GM19468 (cell line): ENCODE measurements at regions not wholly inside any gene's neighbourhood (a gene's known extent, or its start where the extent isn't known, plus 50 kb on each side); places are given as distances from the start of the nearest gene placed in this dataset.

Source experiments
- ATAC-seq: cut with Tn5 transposase; IDR thresholded peaks from one replicate; pipeline ENCODE4 v1.9.1; 2021; ENCODE audit warnings: mild to moderate bottlenecking, moderate library complexity, moderate number of reproducible peaks; ENCODE audit not compliant: unreplicated experiment; ENCODE audit errors: extremely low read depth

GRCh38 chr3:9301091-9301490, 51.6 kb upstream of the SRGAP3 start:
- ATAC-seq = no peak

DNA sequence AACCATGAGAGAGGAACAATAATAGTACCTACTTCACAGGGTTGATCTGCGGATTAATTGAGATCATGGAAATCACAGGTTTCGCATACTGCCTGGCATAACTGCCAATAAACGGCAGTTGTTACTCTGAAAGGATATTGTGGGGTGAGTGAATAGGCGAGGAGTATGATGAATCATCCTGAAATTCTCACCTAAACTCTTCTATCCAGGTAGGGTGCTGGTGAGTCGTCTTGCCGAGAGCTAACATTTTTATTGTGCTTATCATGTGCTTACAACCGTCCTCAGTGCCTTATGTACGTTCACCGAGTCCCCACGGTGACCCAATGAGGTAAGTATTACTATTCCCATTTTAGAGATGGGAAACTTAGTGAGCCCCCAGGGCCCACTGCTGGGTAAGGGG, 52.4 kb upstream of the SRGAP3 start:
- no peak for ATAC-seq

DNA sequence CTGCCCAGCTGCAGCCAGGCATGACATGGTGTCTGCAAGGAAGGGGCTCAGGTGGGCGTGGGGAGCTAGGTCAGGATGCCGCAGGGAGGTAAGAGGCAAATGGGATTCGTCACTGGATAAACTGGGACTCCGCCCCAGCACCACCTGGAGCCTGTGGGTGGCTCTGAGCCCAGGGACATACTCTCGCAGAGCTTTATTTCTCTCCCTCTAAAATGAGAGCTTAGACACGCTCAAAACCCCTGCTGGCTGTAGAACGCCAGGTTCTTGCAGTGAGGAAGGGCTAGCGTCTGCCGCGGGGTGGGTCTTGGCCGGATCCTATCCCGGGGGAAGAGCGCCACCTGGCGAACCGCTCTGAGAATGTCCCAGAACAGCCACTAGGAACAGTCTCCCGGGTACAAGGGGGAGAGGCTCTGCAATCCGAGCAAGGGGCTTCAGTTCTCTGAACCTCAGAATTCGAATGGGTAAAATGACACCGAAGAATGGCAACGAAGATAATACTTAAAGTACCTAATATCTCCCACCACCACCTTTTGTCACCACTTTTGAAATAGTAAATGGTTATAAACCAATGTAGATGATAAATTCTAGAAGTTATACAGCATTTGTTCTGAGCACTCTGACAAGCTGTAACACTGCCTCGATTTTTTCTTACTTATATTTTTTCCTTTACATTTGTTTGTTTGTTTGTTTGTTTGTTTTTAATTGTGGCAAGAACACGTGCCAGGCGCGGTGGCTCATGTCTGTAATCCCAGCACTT, 53.2 kb upstream of the SRGAP3 start:
- peak; percentile 75 for ATAC-seq

GRCh38 chr3:9308298-9308990, 54.4 kb upstream of the THUMPD3 start:
- no peak for ATAC-seq

GRCh38 chr3:9310043-9310442, 52.8 kb upstream of the THUMPD3 start:
- no peak for ATAC-seq

GRCh38 chr3:9311228-9311627, 51.6 kb upstream of the THUMPD3 start:
- no peak for ATAC-seq
